ENCODE measurements at regions not wholly inside any gene's neighbourhood (a gene's known extent, or its start where the extent isn't known, plus 50 kb on each side); places are given as distances from the start of the nearest gene placed in this dataset.

GRCh38 chr1:90836345-90836679, 119.2 kb upstream of the BARHL2 start:
- no peaks in the 10 kb centered on the region for H3K36me3 Mint-ChIP-seq
- peaks cover 49 to 52% (median 49%) of the 10 kb centered on the region in 3 donors for H3K27me3 Mint-ChIP-seq (ENCODE audit: low read depth in 3 of 3)
- peak overlapping the region; percentile 49 to 59 (median 50) for H3K4me3 Mint-ChIP-seq
- DNase-seq: no peak
- peaks cover 0 to 2% (median 0%) of the 10 kb centered on the region in 6 donors for H3K9me3 Mint-ChIP-seq
- H3K27ac Mint-ChIP-seq: no peak overlapping the region
- peaks cover 19 to 25% of the 10 kb centered on the region in 2 donors for H3K4me1 Mint-ChIP-seq

DNA sequence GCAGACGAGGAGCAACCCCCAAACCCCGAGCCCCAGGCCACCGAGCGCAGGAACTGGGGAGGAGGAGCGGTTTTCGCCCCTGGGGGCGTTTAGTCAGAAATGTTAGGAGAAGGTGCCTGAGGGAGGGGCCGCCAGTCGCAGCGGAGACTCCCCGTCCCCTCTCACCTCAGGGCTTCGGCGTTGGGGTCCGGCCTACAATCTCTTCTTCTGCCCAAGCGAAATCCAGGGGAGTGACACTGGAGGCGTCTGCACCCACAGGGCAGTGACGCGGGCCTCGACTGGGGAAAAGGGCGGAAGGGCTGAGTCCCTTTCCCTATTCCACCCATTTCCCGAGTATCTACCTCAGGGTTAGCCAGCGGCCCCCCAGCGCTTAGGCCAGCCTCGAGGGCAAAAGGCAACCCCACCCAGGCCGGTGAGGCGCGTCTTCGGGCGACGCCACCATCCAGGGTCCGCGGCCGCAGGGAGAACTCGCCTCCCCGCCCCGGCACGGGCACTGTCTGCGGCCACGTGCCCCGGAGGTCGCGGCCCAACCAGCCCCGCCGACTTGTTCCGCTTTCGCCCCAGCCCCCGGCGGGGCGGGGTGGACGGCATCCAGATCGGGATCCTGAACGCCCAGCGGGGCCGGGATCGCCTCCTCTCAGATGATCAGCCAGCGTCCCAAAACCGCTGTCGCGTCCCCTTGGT, 118.7 kb upstream of the BARHL2 start:
- Mint-ChIP-seq H3K27ac (no peak overlapping the region), H3K4me3 (peak overlapping the region in 3 of 5 donors; percentile 49 to 50 (median 50)), H3K27me3 (ENCODE audit: low read depth in 3 of 3) (peaks cover 48 to 52% (median 49%) of the 10 kb centered on the region in 3 donors), H3K36me3 (no peaks in the 10 kb centered on the region), H3K9me3 (peaks cover 0 to 2% (median 0%) of the 10 kb centered on the region in 6 donors), H3K4me1 (peaks cover 19 to 25% of the 10 kb centered on the region in 2 donors)
- DNase-seq: peak in 1 of 3 donors; percentile 2

DNA sequence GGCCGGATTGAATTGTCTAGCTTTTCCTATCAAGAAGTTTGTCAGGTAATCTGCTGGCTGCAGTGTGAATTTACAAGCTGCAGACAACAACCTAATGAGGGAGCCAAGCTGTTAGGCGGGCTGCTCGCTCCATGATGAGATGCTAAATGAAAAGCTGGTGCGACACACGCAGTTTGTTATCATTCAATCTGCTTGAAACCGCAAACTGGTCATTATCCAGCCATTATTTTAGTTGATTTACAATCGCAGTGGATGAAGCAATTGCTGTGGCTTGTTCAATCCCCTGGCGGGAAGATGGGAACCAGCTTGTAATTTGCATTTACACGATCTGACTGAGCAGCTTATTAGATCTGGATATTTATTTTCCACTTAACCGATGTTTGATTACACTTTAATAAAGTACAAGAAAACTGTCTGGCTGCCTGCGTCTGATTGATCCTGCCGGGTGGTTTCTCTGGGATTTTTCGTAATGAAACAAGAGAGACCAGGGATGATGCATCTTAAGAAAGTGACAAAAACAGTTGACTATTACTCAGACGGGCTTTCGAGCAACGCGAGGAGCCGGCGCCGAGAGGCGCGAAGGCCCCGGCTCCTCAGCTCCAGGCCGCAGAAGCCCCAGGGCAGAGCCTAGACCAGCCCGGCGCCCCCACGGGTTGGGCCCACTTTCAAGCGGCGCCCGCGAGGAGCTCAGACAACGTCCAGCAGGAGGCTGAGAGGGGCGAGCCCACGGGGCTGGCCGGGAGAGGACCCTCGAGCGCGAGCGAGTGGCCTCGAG, 118.0 kb upstream of the BARHL2 start:
- DNase-seq: no peak
- no peaks in the 10 kb centered on the region for H3K36me3 Mint-ChIP-seq
- peak overlapping the region; percentile 2 to 50 (median 33) for H3K4me3 Mint-ChIP-seq
- peaks cover 19 to 25% of the 10 kb centered on the region in 2 donors for H3K4me1 Mint-ChIP-seq
- peaks cover 42 to 56% (median 48%) of the 10 kb centered on the region in 3 donors for H3K27me3 Mint-ChIP-seq (ENCODE audit: low read depth in 3 of 3)
- H3K27ac Mint-ChIP-seq: peak overlapping the region in 1 of 6 donors; percentile 12
- peaks cover 0 to 2% (median 0%) of the 10 kb centered on the region in 6 donors for H3K9me3 Mint-ChIP-seq

GRCh38 chr1:90834354-90834885, 117.3 kb upstream of the BARHL2 start:
- H3K36me3 Mint-ChIP-seq: no peaks in the 10 kb centered on the region
- H3K4me1 Mint-ChIP-seq: peaks cover 19 to 25% of the 10 kb centered on the region in 2 donors
- peak overlapping the region in 3 of 5 donors; percentile 33 to 50 (median 40) for H3K4me3 Mint-ChIP-seq
- DNase-seq: no peak
- no peak overlapping the region for H3K27ac Mint-ChIP-seq
- peaks cover 0 to 2% (median 0%) of the 10 kb centered on the region in 6 donors for H3K9me3 Mint-ChIP-seq
- H3K27me3 Mint-ChIP-seq (ENCODE audit: low read depth in 3 of 3): peaks cover 40 to 57% (median 48%) of the 10 kb centered on the region in 3 donors

- peaks cover 32 to 64% (median 47%) of the 10 kb centered on the region in 3 donors for H3K27me3 Mint-ChIP-seq (ENCODE audit: low read depth in 3 of 3)
- H3K9me3 Mint-ChIP-seq: peaks cover 0 to under 1% (median 0%) of the 10 kb centered on the region in 6 donors
- H3K36me3 Mint-ChIP-seq: no peaks in the 10 kb centered on the region
- no peak for DNase-seq
- peak overlapping the region in 1 of 5 donors; percentile 50 for H3K4me3 Mint-ChIP-seq
- H3K27ac Mint-ChIP-seq: no peak overlapping the region
- H3K4me1 Mint-ChIP-seq: peaks cover 19 to 25% of the 10 kb centered on the region in 2 donors
Observed at GRCh38 chr1:90833466-90834110, 116.5 kb upstream of the BARHL2 start.

GRCh38 chr1:90831910-90832309, 114.8 kb upstream of the BARHL2 start:
- peaks cover 31 to 59% (median 44%) of the 10 kb centered on the region in 3 donors for H3K27me3 Mint-ChIP-seq (ENCODE audit: low read depth in 3 of 3)
- H3K4me3 Mint-ChIP-seq: no peak overlapping the region
- no peaks in the 10 kb centered on the region for H3K9me3 Mint-ChIP-seq
- H3K4me1 Mint-ChIP-seq: peaks cover 19 to 24% of the 10 kb centered on the region in 2 donors
- no peak overlapping the region for H3K27ac Mint-ChIP-seq
- no peak for DNase-seq
- no peaks in the 10 kb centered on the region for H3K36me3 Mint-ChIP-seq

DNA sequence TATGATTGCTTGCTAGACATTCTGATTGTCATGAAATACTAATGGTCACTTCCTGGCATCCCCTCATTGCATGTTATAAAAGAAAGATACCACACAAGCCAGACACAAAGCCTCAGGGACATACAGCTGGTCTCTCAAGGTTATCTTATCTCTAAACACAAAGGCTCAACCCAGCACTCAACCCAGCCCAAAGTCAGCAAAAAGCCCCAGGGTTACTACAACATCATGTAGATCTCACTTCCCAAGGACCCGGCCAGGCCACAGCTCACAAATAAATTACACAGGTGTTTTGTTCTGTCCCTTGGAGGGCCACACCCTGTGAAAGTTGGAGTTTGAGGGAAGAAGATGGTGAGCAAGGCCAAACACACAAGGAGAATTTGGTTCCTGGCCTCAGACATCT, 109.7 kb upstream of the BARHL2 start:
- Mint-ChIP-seq H3K9me3 (peaks cover 0 to 2% (median 0%) of the 10 kb centered on the region in 6 donors), H3K4me3 (no peak overlapping the region), H3K27ac (no peak overlapping the region), H3K36me3 (no peaks in the 10 kb centered on the region), H3K4me1 (no peaks in the 10 kb centered on the region), H3K27me3 (ENCODE audit: low read depth in 3 of 3) (peaks cover 6 to 35% (median 14%) of the 10 kb centered on the region in 3 donors)
- DNase-seq: no peak

DNA sequence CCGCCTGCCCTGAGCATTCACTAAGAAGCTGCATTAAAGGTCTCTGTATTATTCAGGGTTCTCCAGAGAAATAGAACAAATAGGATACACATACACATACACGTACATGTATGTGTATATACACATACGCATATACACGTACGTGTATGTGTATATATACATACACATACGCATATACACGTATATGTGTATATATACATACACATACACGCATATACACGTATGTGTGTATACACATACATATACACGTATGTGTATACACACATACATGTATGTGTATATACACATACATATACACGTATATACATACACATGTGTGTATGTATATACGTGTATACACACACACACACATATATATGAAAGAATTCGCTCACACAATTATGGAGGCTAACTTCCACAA, 108.9 kb upstream of the BARHL2 start:
- H3K27me3 Mint-ChIP-seq (ENCODE audit: low read depth in 3 of 3): peaks cover 2 to 30% (median 10%) of the 10 kb centered on the region in 3 donors
- H3K4me1 Mint-ChIP-seq: no peaks in the 10 kb centered on the region
- no peak overlapping the region for H3K4me3 Mint-ChIP-seq
- no peaks in the 10 kb centered on the region for H3K36me3 Mint-ChIP-seq
- peaks cover 0 to 2% (median 0%) of the 10 kb centered on the region in 6 donors for H3K9me3 Mint-ChIP-seq
- no peak overlapping the region for H3K27ac Mint-ChIP-seq
- no peak for DNase-seq

DNA sequence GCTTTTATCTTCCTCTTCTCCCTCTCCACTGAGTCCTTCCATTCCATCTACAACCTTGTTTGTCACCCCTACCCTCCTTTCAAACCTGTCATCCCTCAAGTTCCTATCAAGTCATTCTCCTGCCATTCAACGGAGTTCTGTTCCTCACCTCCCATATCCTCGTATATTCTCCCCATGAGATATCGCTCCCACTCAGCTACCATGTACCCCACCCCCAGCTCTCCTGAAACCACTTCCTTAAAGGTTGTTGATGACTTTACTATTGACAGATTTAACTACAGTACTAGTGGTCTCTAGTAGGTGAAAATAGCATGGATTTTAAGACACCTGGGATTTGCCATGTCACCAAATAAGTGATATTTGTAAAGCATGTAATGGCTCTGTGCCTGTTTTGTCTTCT, 107.4 kb upstream of the BARHL2 start:
- peaks cover 2 to 18% (median 12%) of the 10 kb centered on the region in 3 donors for H3K27me3 Mint-ChIP-seq (ENCODE audit: low read depth in 3 of 3)
- no peak overlapping the region for H3K27ac Mint-ChIP-seq
- H3K36me3 Mint-ChIP-seq: no peaks in the 10 kb centered on the region
- peaks cover 0 to 2% (median 0%) of the 10 kb centered on the region in 6 donors for H3K9me3 Mint-ChIP-seq
- H3K4me1 Mint-ChIP-seq: no peaks in the 10 kb centered on the region
- no peak for DNase-seq
- no peak overlapping the region for H3K4me3 Mint-ChIP-seq

- Mint-ChIP-seq H3K9me3 (peaks cover 0 to 2% (median 0%) of the 10 kb centered on the region in 6 donors), H3K27me3 (ENCODE audit: low read depth in 3 of 3) (peaks cover 2 to 10% (median 9%) of the 10 kb centered on the region in 3 donors), H3K4me3 (no peak overlapping the region), H3K27ac (no peak overlapping the region), H3K4me1 (no peaks in the 10 kb centered on the region), H3K36me3 (no peaks in the 10 kb centered on the region)
- DNase-seq: no peak
Observed at GRCh38 chr1:90823686-90824085, 106.6 kb upstream of the BARHL2 start.

- Mint-ChIP-seq H3K4me3 (no peak overlapping the region), H3K9me3 (peaks cover 0 to 2% (median 0%) of the 10 kb centered on the region in 6 donors), H3K36me3 (no peaks in the 10 kb centered on the region), H3K27ac (no peak overlapping the region), H3K4me1 (no peaks in the 10 kb centered on the region), H3K27me3 (ENCODE audit: low read depth in 3 of 3) (peaks cover 2 to 10% (median 8%) of the 10 kb centered on the region in 3 donors)
- no peak for DNase-seq
Observed at GRCh38 chr1:90821788-90822359, 104.8 kb upstream of the BARHL2 start.

- H3K4me3 Mint-ChIP-seq: no peak overlapping the region
- H3K27me3 Mint-ChIP-seq (ENCODE audit: low read depth in 3 of 3): peaks cover 2 to 8% (median 6%) of the 10 kb centered on the region in 3 donors
- no peak overlapping the region for H3K27ac Mint-ChIP-seq
Observed at GRCh38 chr1:90821152-90821787, 104.2 kb upstream of the BARHL2 start.

GRCh38 chr1:90820745-90821144, 103.6 kb upstream of the BARHL2 start:
- no peaks in the 10 kb centered on the region for H3K36me3 Mint-ChIP-seq
- DNase-seq: no peak
- H3K27me3 Mint-ChIP-seq (ENCODE audit: low read depth in 3 of 3): peaks cover 2 to 8% (median 7%) of the 10 kb centered on the region in 3 donors
- no peak overlapping the region for H3K27ac Mint-ChIP-seq
- no peaks in the 10 kb centered on the region for H3K4me1 Mint-ChIP-seq
- no peak overlapping the region for H3K4me3 Mint-ChIP-seq
- H3K9me3 Mint-ChIP-seq: peaks cover 0 to 4% (median 0%) of the 10 kb centered on the region in 6 donors

More at GRCh38 chr1:90821152-90821787, 104.2 kb upstream of the BARHL2 start:
- DNase-seq: no peak
- H3K9me3 Mint-ChIP-seq: peaks cover 0 to 4% (median 0%) of the 10 kb centered on the region in 6 donors
- no peaks in the 10 kb centered on the region for H3K4me1 Mint-ChIP-seq
- no peaks in the 10 kb centered on the region for H3K36me3 Mint-ChIP-seq
